NCI-H1092 (cell line): ENCODE measurements at regions not wholly inside any gene's neighbourhood (a gene's known extent, or its start where the extent isn't known, plus 50 kb on each side); places are given as distances from the start of the nearest gene placed in this dataset.
"Not testable (repeated sequence)": the region's sequence is repeated elsewhere in the genome, so short reads cannot be mapped to it uniquely, and the experiment has no call there.

Experiments used
- DNase-seq: peaks from one replicate; lab custom pipeline; 2025; lab: John Stamatoyannopoulos, UW

- DNase-seq = no peak
These were observed 132.7 kb upstream of the RCN1 start for GRCh38 chr11:31958076-31958735.

- DNase-seq = no peak
These were observed 133.2 kb upstream of the RCN1 start for GRCh38 chr11:31957674-31958073.

DNA sequence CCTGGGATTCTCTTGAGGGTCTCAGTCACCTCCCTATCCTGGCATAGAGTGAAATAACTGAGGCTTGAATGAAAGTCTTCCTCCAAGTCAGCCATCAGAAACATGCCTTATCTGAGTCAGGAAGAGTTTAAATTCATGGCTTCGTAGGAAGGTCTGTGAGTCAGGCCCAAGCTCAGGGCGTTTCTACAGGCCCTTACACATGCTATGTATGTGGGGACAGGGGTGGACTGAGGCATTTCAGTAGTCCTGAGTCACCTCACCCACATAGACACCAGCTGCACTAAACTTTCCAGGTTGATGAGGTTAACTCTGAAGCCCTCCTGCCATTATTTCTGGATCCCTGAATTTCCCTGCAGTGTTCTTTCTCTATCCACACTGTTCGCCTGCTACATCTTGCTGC lies 134.6 kb upstream of the RCN1 start:
- no peak for DNase-seq

DNA sequence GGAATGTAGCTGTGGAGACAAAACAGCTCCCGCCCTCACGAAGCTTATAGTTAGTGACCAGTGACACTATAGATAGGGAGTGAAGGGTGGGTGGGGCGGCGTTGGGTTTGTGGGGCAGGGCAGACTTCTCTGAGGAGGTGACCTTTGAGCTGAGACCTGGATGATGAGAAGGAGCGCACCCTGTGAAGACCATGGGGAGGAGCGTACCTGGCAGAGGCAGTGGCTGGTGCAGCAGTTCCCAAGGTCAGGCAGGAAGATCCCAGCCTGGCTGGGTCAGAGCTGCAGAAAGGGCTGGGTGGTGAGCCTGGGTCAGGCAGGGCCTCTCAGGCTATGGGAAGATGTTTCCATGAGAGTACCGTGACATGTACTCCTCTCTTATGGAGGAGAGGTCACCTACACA lies 135.0 kb upstream of the RCN1 start:
- DNase-seq = no peak

DNA sequence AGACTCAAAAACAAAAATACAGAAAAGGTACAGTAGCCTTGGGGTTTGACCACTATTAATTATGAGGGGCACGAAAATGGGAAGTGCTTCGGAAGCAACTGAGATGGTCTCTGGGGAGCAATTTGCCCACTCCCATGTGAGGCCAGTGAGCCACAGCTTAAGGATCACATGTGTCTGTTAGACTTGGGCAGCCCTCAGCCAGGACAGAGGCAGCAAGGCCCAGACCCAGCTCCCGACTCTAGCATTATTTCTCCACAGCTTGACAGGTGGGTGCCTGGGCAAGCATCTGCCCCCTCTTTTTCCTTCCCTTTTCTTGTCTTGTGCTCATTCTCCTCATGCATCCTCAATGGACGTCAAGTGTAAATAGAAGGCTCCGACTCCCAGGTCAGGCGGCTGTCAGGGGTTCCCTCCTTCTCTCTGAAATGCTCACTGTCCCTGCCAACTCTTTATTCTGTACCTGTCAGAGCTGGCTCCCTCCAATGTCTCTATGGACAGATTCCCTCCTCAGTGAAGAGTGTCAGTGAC lies 137.0 kb upstream of the RCN1 start:
- DNase-seq = no peak

GRCh38 chr11:31949733-31950200 lies 138.6 kb upstream of the PAX6 start:
- DNase-seq = not testable (repeated sequence)

DNA sequence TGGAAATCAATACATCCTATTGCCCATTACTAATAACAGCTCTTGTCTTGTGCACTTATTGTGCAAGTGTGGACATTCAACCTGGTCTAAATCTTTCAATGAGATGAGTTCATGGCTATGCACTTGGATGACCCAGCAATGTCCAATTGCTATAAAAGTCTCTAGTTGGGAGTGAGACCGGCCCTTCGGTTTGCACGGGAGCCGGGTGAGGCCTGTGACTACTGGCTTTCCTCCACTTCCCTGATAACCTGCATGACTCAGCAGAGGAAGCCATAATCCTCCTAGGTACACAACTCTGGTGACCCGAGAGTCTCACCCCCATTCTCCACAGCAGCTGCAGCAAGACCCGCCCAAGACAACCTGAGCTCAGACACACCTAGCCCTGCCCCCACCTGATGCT lies 135.9 kb upstream of the PAX6 start:
- DNase-seq = no peak

DNA sequence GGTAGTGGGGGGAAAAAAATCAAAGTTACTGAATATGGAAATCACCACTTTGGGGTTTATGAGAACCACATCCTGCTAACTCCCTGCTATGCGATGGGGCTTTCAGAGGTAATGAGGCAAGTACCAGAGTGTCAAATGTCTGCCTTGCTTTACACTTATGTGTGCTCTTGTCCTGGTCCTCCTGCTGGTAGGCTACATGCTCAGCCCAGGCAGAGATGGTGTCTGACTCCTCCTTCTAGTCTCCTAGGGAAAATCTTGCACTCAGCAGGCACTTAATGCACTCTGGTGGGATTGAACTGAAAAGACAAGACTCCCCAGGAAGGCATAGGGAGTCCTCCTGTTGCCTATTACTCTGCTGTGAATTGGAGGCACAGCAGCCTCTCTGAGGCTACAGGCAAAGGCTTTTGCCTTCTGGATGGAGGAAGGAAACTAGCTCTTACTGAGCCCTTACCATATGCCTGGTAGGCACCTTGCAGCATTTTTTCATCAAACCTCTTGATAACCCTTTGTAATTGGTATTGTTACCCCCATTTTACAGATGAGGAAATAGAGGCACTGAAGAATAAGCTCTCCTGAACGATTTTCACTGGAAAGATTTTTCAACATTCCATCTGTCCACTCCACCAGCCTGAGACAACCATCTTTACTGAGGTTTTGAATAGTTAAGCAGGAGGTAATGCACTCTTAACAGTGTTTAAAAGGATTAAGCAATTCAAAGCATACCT lies 132.1 kb upstream of the PAX6 start:
- no peak for DNase-seq

- no peak for DNase-seq
These were observed 129.4 kb upstream of the PAX6 start for GRCh38 chr11:31940371-31941037.

GRCh38 chr11:31939004-31939403 lies 127.9 kb upstream of the PAX6 start:
- no peak for DNase-seq

DNA sequence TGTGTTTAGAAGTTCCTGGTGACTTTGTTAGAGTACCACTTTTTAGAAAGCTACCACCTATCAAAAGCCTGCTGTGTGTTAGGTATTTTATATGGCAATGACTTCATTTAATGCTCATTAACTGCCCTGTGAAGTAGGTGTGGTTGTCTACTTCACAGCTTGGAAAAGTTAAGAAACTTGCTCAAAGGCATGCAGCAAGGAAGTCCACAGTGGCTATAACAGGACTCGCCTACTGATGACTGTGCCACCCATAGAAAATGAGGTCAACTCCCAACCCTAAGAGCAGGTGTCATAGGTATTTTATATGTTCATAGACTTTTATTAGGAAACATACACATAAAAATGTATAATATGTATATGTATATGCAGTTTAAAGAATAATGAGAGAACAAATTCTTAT lies 125.2 kb upstream of the PAX6 start:
- no peak for DNase-seq

DNA sequence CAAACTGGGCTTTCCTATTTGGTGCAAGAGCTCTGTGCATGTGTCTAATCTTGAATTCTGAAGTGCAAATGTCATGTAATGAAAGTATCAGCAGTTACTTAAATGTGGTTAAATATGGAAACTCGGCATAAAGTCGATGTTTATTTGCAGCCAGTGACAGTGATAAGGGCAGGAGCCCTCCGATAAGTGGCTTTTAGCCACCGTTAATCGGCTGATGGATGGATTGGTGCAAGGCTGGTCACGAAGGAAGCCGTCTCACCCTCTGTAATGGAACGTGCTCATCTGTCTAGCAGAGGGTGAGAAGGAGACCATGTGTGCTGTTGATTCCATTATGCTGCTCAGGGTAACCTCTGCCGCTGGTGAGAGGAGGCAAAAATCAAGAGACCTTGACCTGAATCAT lies 121.8 kb upstream of the PAX6 start:
- no peak for DNase-seq

GRCh38 chr11:31927982-31928381 lies 116.9 kb upstream of the PAX6 start:
- DNase-seq = no peak

- no peak for DNase-seq
These were observed 115.8 kb upstream of the PAX6 start for GRCh38 chr11:31926816-31927528.

GRCh38 chr11:31926106-31926505 lies 115.0 kb upstream of the PAX6 start:
- DNase-seq = no peak

DNA sequence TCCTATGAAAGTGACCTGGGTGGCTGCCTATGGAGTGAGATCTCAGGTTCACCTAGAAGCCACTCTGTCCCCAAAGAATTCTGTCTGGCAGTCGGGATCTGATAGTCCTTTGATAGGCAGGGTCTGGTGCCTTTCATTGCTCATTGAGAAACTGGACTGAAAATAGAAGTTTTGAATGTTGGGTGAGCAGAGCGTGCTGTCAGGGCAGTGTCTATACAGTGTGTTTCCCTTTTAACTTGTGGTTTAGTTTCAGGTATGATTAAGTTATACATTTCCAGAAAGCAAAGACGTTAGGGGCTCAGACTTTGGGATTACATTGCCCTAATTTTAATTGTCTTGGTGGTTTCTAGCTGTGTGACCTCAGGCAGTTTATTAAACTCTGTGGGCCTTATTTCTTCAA lies 111.3 kb upstream of the PAX6 start:
- no peak for DNase-seq

- no peak for DNase-seq
These were observed 110.0 kb upstream of the PAX6 start for GRCh38 chr11:31921081-31921480.

- DNase-seq = no peak
These were observed 108.1 kb upstream of the PAX6 start for GRCh38 chr11:31919175-31919574.

DNA sequence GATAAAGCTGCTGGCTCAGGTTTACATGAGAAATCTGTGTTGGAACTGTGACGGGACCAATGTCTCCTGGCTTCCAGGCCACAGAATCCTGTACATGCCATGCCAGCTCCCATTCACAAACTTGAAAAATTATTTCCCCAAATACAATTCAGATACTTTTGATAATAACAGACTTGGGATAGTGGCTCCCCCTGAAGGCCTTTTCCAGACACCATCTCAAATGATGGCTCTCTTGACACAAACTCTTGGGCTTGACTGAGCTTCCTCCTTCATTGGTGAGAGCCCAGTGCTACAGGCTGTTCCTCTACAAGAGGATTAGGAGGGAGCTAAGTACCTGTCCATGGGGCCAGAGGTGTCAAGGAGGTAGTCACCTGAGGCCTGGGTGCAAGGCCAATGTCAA lies 104.7 kb upstream of the PAX6 start:
- DNase-seq = no peak

- no peak for DNase-seq
These were observed 102.9 kb upstream of the PAX6 start for GRCh38 chr11:31913985-31914384.

DNA sequence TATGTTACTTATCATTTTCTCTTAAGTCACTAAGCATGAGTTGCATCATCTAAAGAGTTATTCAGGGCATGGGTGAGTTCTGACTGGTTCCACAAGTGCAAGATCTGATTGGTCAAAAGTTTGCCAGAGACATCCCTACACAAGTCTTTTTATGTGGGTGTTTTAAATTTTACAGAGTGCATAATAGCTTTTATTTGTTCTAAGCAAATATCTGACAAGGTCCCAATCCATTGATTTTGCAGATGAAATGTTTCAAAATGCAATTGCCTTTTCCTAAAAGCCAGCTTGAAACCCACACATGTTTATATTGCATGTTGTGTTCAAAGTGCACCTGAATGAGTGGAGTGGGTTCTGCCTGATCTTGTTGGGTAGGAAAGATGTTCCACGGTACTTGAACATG lies 101.7 kb upstream of the PAX6 start:
- DNase-seq = no peak

GRCh38 chr11:31910950-31911576 lies 99.9 kb upstream of the PAX6 start:
- no peak for DNase-seq
